Mesendoderm (in vitro differentiated cells): ENCODE measurements at regions not wholly inside any gene's neighbourhood (a gene's known extent, or its start where the extent isn't known, plus 50 kb on each side); places are given as distances from the start of the nearest gene placed in this dataset.

Source experiments
- DNase-seq: peaks from one replicate; pipeline ENCODE4 v3.0.0; 2013
- H2AK5ac ChIP-seq: 2 replicates; pipeline ENCODE4 v1.6.1; 2013; ENCODE audit warnings: low read length, inconsistent platforms
- H2BK120ac ChIP-seq: 2 replicates; pipeline ENCODE4 v1.6.1; 2013; ENCODE audit warnings: low read depth, mild to moderate bottlenecking, low read length, moderate library complexity, mixed read lengths
- H2BK15ac ChIP-seq: replicated peaks from 2 replicates; pipeline ENCODE4 v1.6.1; 2013; ENCODE audit warnings: low read depth, mild to moderate bottlenecking, moderate library complexity
- H2BK5ac ChIP-seq: 2 replicates; pipeline ENCODE4 v1.6.1; 2013; ENCODE audit warnings: low read length, inconsistent platforms
- H3K18ac ChIP-seq: 2 replicates; pipeline ENCODE4 v1.6.1; 2013; ENCODE audit warnings: mild to moderate bottlenecking, low read length, mixed read lengths
- H3K23ac ChIP-seq: one replicate; pipeline ENCODE4 v1.6.1; 2013; ENCODE audit warnings: low read length
- H3K27ac ChIP-seq: 2 replicates; pipeline ENCODE4 v1.5.1; 2013; ENCODE audit warnings: low read depth, mild to moderate bottlenecking, inconsistent platforms, low read length, moderate library complexity
- H3K27me3 ChIP-seq: 2 replicates; pipeline ENCODE4 v1.6.1; 2013; ENCODE audit warnings: low read length, control low read depth, mild to moderate bottlenecking, inconsistent platforms; ENCODE audit not compliant: insufficient read depth, poor library complexity
- H3K36me3 ChIP-seq: 2 replicates; pipeline ENCODE4 v1.6.1; 2013; ENCODE audit warnings: low read length, inconsistent platforms; ENCODE audit not compliant: control insufficient read depth, insufficient read depth
- H3K4ac ChIP-seq: one replicate; pipeline ENCODE4 v1.6.1; 2013; ENCODE audit warnings: low read depth, mild to moderate bottlenecking, low read length, moderate library complexity
- H3K4me1 ChIP-seq: 2 replicates; pipeline ENCODE4 v1.6.1; 2013; ENCODE audit warnings: low read depth, low read length, inconsistent platforms; ENCODE audit not compliant: control insufficient read depth
- H3K4me2 ChIP-seq: 2 replicates; pipeline ENCODE4 v1.6.1; 2013; ENCODE audit warnings: low read length
- H3K4me3 ChIP-seq: 2 replicates; pipeline ENCODE4 v1.5.1; 2013; ENCODE audit warnings: mild to moderate bottlenecking, low read length
- H3K56ac ChIP-seq: one replicate; pipeline ENCODE4 v1.6.1; 2013; ENCODE audit warnings: low read length
- H3K79me1 ChIP-seq: 2 replicates; pipeline ENCODE4 v1.6.1; 2013; ENCODE audit warnings: low read length, inconsistent platforms
- H3K79me2 ChIP-seq: 2 replicates; pipeline ENCODE4 v1.6.1; 2013; ENCODE audit warnings: mild to moderate bottlenecking, low read length; ENCODE audit not compliant: control insufficient read depth, insufficient read depth
- H3K9ac ChIP-seq: 2 replicates; pipeline ENCODE4 v1.6.1; 2013; ENCODE audit warnings: low read length, inconsistent platforms
- H4K5ac ChIP-seq: one replicate; pipeline ENCODE4 v1.6.1; 2013; ENCODE audit warnings: low read length
- H4K8ac ChIP-seq: one replicate; pipeline ENCODE4 v1.6.1; 2013; ENCODE audit warnings: low read depth, mild to moderate bottlenecking, control low read depth, low read length, moderate library complexity
- WGBS: extraction: QIAGEN DNeasy Blood & Tissue Kit; methylation state at CpG from one replicate; pipeline ENCODE4 v1.1.7; 2013; ENCODE audit warnings: low lambda C conversion rate, missing lambda C conversion rate; ENCODE audit not compliant: insufficient coverage; ENCODE audit errors: extremely low coverage; 5-methylcytosine and 5-hydroxymethylcytosine counted together

DNA sequence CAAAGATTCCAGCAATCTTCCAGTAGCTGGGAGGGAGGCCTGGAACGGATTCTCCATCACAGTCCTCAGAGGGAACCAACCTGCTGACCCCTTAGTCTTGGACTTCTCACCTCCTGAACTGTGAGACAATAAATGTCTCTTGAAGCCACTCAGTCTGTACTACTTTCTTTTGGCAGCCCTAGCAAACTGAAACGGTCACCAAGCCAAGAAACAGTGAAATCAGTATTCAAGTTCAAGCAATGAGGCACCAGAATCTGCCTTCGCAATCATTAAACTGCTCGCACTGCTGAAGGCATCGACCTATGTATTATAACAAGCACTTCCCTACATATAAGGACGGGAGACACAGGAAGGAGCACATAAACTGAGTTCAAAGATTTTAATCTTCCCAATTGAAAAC lies 120.6 kb upstream of the PUM3 start:
- no peak overlapping the region for H3K23ac ChIP-seq
- no peak overlapping the region for H3K4me2 ChIP-seq
- no peaks in the 10 kb centered on the region for H3K36me3 ChIP-seq
- H3K18ac ChIP-seq: no peak overlapping the region
- H2BK120ac ChIP-seq: no peak overlapping the region
- H3K79me2 ChIP-seq: no peaks in the 10 kb centered on the region
- H3K27ac ChIP-seq: no peak overlapping the region
- no peak overlapping the region for H3K9ac ChIP-seq
- no peak overlapping the region for H2AK5ac ChIP-seq
- H2BK15ac ChIP-seq: no peak overlapping the region
- H3K4ac ChIP-seq: no peak overlapping the region
- H3K4me1 ChIP-seq: no peaks in the 10 kb centered on the region
- H4K5ac ChIP-seq: no peak overlapping the region
- no peak overlapping the region for H3K56ac ChIP-seq
- no peak overlapping the region for H3K4me3 ChIP-seq
- H2BK5ac ChIP-seq: no peak overlapping the region
- DNase-seq: peak; percentile 10
- no peaks in the 10 kb centered on the region for H3K27me3 ChIP-seq
- H3K79me1 ChIP-seq: no peaks in the 10 kb centered on the region
- H4K8ac ChIP-seq: no peak overlapping the region
- WGBS: no CpG with 5 or more reads among the region's 6 CpGs

DNA sequence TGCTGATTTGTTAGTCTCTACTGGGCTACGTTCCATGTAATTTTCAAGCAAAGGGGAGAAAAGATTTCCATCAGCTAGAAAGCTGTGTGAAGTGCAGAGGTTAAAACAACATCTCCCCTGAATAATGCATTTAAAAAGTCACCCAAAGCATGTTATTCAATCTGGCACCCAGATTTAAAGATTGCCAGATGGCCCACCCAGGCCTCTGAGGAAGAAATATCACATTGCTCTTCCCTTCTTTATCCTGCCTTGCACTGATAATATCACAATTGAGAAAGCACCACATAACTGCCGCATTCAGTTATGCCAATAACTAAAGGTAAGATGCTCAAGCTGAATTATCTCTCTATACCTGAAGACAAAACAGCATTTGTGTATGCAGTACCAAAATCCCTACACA lies 119.4 kb upstream of the PUM3 start:
- no peaks in the 10 kb centered on the region for H3K27me3 ChIP-seq
- no peaks in the 10 kb centered on the region for H3K79me2 ChIP-seq

DNA sequence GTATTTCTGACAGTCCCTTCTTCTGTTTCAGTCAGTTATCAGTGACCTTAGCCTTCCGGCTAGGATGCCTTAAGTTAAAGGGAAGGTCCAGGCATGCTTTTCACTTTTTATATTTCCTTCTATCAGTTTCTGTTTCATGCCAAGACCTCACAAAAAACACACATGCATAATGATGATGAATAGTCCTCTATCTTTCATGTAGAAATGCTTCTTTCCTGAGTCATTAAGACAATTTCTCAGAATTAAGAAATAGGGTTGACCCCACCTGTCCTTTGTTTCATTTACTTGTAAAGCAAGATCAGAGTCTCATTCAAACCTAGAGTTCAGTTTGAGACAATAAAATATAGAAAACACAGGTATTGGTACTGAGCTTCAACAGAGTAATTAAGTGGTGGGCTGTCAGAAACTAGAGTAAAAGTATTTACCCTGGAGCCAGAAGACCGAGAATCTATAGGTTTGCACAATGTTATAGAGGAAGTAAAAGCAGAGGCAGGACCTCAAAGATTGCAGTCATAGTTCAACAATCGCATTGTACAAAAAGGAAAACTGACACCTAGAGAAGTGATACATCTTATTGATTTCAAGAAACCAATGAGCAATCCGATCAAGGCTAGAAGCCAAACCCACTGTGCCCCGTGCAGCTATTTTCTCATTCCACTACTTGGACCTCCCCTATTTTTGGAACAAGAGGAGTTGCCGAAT lies 118.7 kb upstream of the PUM3 start:
- no CpG with 5 or more reads among the region's 6 CpGs for WGBS
- Histone ChIP-seq H4K5ac (no peak overlapping the region), H3K9ac (no peak overlapping the region), H3K4me2 (no peak overlapping the region), H2BK15ac (no peak overlapping the region), H3K4me1 (no peaks in the 10 kb centered on the region), H3K27ac (no peak overlapping the region), H3K4me3 (no peak overlapping the region), H3K79me1 (no peaks in the 10 kb centered on the region), H2BK120ac (no peak overlapping the region), H3K23ac (no peak overlapping the region), H3K18ac (no peak overlapping the region), H3K79me2 (no peaks in the 10 kb centered on the region), H3K36me3 (no peaks in the 10 kb centered on the region), H2BK5ac (no peak overlapping the region), H3K56ac (no peak overlapping the region), H2AK5ac (no peak overlapping the region), H4K8ac (no peak overlapping the region), H3K27me3 (no peaks in the 10 kb centered on the region), H3K4ac (no peak overlapping the region)
- no peak for DNase-seq

More for the DNA sequence above, 119.4 kb upstream of the PUM3 start:
- DNase-seq: no peak
- H3K9ac ChIP-seq: no peak overlapping the region
- no peak overlapping the region for H3K4me3 ChIP-seq
- H3K4ac ChIP-seq: no peak overlapping the region
- H4K5ac ChIP-seq: no peak overlapping the region
- no peaks in the 10 kb centered on the region for H3K4me1 ChIP-seq
- H3K23ac ChIP-seq: no peak overlapping the region
- H2BK120ac ChIP-seq: no peak overlapping the region
- no peak overlapping the region for H3K18ac ChIP-seq
- no peak overlapping the region for H4K8ac ChIP-seq
- H3K27ac ChIP-seq: no peak overlapping the region
- H2BK5ac ChIP-seq: no peak overlapping the region
- H2AK5ac ChIP-seq: no peak overlapping the region
- H2BK15ac ChIP-seq: no peak overlapping the region
- H3K79me1 ChIP-seq: no peaks in the 10 kb centered on the region
- H3K36me3 ChIP-seq: no peaks in the 10 kb centered on the region
- WGBS: no CpG with 5 or more reads among the region's 2 CpGs
- H3K4me2 ChIP-seq: no peak overlapping the region
- no peak overlapping the region for H3K56ac ChIP-seq

DNA sequence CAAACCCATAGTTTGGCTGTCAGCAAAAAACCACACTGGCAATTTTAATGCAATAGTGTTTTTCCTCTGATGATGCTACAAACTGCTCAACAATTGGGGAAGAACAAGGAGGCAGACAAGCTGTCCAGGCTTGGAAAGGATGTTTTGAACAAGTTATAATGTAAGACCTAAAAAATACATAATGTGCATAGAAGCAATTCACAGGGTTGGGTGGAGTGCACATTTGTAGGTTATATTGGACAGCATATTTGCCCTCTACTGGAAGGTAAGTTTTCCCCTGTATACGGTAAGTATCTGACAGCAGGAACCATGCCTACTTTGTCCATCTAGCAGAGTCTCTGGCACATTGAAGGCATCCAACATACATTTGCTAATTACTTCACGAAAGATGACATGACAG lies 114.3 kb upstream of the PUM3 start:
- Histone ChIP-seq H2AK5ac (no peak overlapping the region), H2BK120ac (no peak overlapping the region), H3K9ac (no peak overlapping the region), H3K4me2 (no peak overlapping the region), H3K4me3 (no peak overlapping the region), H4K8ac (no peak overlapping the region), H4K5ac (no peak overlapping the region), H3K23ac (no peak overlapping the region), H3K79me1 (no peaks in the 10 kb centered on the region), H3K18ac (no peak overlapping the region), H3K56ac (no peak overlapping the region), H3K4ac (no peak overlapping the region), H3K27ac (no peak overlapping the region), H3K27me3 (no peaks in the 10 kb centered on the region), H3K36me3 (no peaks in the 10 kb centered on the region), H2BK5ac (no peak overlapping the region), H3K4me1 (no peaks in the 10 kb centered on the region), H2BK15ac (no peak overlapping the region), H3K79me2 (no peaks in the 10 kb centered on the region)
- no peak for DNase-seq
- no CpG with 5 or more reads among the region's 2 CpGs for WGBS

DNA sequence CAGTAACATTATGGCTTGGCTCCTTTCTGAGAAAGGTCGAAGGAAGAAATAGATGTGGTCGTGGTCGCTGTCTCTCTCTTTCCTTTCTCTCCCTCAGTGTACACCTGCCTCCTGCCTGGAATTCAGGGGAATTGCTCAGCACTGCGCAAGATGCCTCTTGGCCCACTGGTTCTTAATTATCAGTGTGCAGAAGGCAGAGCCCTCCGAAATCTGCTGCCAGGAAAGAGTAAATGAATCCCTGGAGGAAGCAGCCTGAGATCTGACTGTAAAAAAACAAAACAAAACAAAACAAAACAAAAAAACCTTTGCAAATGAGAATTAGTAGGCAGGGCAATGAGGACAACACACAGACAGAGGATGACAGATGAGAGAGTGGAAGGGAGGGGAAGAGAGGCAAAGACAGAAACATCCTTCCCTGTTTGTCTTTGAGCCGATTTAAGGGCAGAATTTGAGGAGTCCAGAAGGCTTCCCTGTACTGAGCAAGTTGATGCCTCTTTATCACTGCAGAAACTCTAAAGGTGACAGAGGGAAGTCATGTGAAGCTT lies 113.8 kb upstream of the PUM3 start:
- no peak overlapping the region for H4K8ac ChIP-seq
- no peak overlapping the region for H4K5ac ChIP-seq
- H3K4me1 ChIP-seq: no peaks in the 10 kb centered on the region
- H3K4ac ChIP-seq: no peak overlapping the region
- no peaks in the 10 kb centered on the region for H3K79me2 ChIP-seq
- no peaks in the 10 kb centered on the region for H3K36me3 ChIP-seq
- no peak overlapping the region for H2BK120ac ChIP-seq
- no peak overlapping the region for H3K27ac ChIP-seq
- no peaks in the 10 kb centered on the region for H3K27me3 ChIP-seq
- H3K4me2 ChIP-seq: no peak overlapping the region
- no peak overlapping the region for H2AK5ac ChIP-seq
- H3K4me3 ChIP-seq: no peak overlapping the region
- no peaks in the 10 kb centered on the region for H3K79me1 ChIP-seq
- H2BK15ac ChIP-seq: no peak overlapping the region
- DNase-seq: no peak
- no peak overlapping the region for H3K56ac ChIP-seq
- H3K9ac ChIP-seq: no peak overlapping the region
- no peak overlapping the region for H2BK5ac ChIP-seq
- WGBS: no CpG with 5 or more reads among the region's 6 CpGs
- H3K18ac ChIP-seq: no peak overlapping the region
- no peak overlapping the region for H3K23ac ChIP-seq

DNA sequence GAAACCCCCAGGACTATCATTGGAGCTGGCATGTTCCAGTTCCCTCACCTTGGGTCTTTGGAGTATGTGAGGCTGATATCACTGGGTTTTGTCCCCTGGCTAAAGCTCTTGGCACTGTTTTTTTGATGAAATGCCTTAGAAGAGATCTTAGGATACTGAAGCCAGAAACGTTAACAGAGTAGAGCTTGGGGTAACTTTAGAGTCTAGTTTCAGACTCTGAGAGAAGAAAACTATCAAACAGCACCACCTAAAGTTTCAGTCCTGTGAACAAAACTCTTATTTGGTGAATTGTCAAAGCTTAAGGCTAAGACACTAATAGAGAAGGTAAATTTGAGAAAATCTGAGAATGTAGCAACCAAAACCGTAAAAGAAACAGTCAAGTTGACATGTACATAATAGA lies 111.7 kb upstream of the PUM3 start:
- Histone ChIP-seq H3K27me3 (no peaks in the 10 kb centered on the region), H3K4me2 (no peak overlapping the region), H3K56ac (no peak overlapping the region), H3K79me2 (no peaks in the 10 kb centered on the region), H3K27ac (no peak overlapping the region), H4K8ac (no peak overlapping the region), H2BK120ac (no peak overlapping the region), H2AK5ac (no peak overlapping the region), H3K36me3 (no peaks in the 10 kb centered on the region), H2BK15ac (no peak overlapping the region), H3K79me1 (no peaks in the 10 kb centered on the region), H3K4me1 (no peaks in the 10 kb centered on the region), H3K23ac (no peak overlapping the region), H2BK5ac (no peak overlapping the region), H3K4me3 (no peak overlapping the region), H3K9ac (no peak overlapping the region), H3K18ac (no peak overlapping the region), H3K4ac (no peak overlapping the region), H4K5ac (no peak overlapping the region)
- no CpG with 5 or more reads among the region's 2 CpGs for WGBS
- DNase-seq: peak; percentile 7
